GM18907 (cell line): ENCODE measurements at regions not wholly inside any gene's neighbourhood (a gene's known extent, or its start where the extent isn't known, plus 50 kb on each side); places are given as distances from the start of the nearest gene placed in this dataset.
"Not testable (repeated sequence)": the region's sequence is repeated elsewhere in the genome, so short reads cannot be mapped to it uniquely, and the experiment has no call there.

Experiments
- ATAC-seq: cut with Tn5 transposase; IDR thresholded peaks from one replicate; pipeline ENCODE4 v1.9.1; 2021; ENCODE audit warnings: mild to moderate bottlenecking, moderate library complexity; ENCODE audit not compliant: unreplicated experiment

DNA sequence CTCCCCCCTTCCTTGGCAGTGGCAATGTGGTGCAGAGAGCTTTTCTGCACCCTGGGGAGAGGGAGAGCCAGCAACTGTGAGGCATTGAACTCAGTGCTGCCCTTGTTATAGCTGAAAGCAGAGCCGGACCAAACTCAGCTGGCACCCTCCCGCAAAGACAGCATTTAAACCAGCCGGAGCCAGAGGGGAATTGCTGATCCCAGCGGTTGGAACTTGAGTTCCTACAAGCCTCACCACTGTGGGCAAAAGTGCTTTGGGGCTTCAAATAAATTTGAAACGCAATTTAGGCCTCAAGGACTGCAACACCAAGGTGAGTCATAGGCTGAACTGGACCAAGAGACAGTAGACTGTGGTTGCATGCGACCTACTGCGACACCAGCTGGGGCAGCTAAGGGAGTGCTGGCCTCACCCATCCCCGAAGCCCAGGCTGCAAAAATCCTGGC lies 207.6 kb upstream of the CDKN2B start:
- no peak for ATAC-seq

DNA sequence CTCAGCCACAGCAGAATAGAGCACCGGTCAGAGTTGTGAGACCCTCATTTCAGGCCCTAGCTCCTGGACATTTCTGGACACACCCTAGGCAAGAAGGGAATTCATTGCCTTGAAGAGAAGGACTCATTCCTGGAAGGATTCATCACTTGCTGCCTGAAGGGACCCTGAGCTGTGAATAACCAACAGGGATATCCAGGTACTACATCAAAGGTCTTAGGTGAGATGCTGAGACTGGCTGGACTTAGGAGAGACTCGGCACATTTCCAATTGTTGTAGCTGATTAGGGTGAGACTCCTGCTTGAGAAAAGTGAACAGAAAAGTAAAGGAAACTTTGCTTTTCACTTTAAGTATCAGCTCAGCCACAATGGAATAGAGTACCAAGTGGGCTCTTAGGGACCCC lies 208.1 kb upstream of the CDKN2B start:
- ATAC-seq, result no peak

DNA sequence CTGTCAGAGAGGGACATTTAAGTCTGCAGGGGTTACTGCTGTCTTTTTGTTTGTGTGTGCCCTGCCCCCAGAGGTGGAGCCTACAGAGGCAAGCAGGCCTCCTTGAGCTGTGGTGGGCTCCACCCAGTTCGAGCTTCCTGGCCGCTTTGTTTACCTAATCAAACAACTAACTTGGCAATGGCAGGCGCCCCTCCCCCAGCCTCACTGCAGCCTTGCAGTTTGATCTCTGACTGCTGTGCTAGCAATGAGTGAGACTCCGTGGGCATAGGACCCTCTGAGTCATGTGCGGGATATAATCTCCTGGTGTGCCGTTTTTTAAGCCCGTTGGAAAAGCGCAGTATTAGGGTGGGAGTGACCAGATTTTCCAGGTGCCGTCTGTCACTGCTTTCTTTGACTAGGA lies 216.8 kb upstream of the CDKN2B start:
- ATAC-seq, result not testable (repeated sequence)

DNA sequence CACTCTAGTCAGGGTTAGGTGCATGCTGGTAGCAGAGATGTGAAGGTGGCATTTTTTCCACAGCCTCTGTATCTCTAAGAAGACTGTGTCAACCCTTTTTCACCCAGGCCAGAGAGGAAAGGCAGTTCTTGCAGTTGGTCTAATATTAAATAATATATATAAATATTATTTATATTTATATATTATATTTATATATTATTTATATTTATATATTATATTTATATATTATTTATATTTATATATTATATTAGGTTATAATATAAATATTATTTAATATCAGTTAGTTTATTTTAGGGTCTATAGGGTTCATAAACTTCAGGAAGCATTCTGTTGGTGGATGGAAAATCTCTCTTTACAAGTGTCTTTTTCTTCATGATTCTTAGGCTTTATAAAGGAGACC lies 218.6 kb upstream of the DMRTA1 start:
- no peak for ATAC-seq

- no peak for ATAC-seq
These were observed 218.1 kb upstream of the DMRTA1 start for GRCh38 chr9:22228542-22228941.

GRCh38 chr9:22229069-22229468 lies 217.6 kb upstream of the DMRTA1 start:
- no peak for ATAC-seq

GRCh38 chr9:22231309-22231708 lies 215.3 kb upstream of the DMRTA1 start:
- ATAC-seq, result not testable (repeated sequence)

DNA sequence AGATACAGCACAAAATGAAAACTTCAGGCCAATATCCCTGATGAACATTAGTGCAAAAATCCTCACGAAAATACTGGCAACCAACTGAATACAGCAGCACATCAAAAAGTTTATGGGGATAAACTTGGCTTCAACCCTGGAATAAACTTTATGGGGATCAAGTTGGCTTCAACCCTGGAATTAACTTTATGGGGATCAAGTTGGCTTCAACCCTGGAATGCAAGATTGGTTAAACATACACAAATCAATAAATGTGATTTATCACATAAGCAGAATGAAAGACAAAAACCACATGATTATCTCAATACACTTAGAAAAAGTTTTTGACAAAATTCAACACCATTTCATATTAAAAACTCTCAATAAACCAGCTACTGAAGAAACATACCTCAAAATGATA lies 213.7 kb upstream of the DMRTA1 start:
- no peak for ATAC-seq

- no peak for ATAC-seq
These were observed 208.9 kb upstream of the DMRTA1 start for GRCh38 chr9:22237497-22238363.

DNA sequence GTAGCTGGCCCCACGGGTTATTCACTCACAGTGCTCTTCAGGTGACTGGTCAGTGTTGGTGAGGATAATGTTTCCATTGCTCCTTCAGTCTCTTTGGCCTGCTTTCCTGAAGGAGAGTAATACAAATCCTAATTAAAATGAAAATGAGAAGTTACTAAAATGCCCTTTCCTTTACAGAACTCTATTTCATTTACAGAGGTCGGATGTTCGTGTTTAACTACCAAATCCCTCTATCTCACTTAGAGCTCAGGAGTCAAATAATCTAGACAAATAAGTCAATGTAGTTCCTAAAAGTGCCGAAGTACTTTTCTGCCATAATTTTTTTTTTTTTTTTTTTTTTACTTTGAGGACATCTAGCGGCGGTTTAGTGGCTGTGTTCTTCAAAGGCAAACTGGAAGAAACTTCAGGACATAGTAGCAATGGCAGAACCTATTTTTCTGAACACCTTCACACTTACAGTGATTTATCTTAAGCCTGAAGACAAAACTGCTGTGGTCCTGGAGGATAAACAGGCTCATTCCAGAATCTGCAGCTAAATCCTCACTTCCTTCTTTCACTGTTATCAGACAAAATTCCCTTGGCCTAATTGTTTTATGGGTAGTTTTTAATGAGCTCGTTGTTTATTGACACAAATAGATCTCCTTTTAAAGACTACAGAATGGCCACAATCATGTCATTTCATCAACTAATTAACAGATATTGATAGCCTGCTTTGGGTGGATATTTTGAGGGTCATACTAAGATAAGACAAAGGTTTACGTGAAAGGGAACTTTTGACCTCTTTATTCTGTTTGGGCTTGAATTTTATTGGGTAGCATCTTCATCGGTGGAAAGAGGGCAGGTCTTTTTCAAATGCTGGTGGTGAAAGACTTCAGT lies 207.6 kb upstream of the DMRTA1 start:
- ATAC-seq, result no peak

DNA sequence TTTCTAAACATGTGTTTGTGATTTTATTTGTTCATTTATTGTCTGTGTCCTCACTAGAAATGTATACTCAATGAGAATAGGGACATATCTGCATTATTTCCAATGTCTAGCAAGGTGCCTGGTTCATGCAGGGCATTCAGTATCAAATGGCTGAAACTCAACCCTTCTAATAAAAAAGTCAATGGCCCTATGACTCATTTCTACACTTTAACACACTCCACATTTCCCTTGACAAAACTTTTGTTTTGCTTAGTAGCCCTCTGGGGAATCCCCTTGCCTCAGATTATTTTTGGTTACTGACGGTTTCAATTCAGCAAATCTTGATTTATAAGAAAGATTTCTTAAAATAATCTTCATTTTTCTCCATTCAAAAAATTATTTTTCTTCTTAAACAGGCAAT lies 206.0 kb upstream of the DMRTA1 start:
- ATAC-seq, result peak; percentile 86

- no peak for ATAC-seq
These were observed 205.6 kb upstream of the DMRTA1 start for GRCh38 chr9:22241024-22241423.

- no peak for ATAC-seq
These were observed 205.0 kb upstream of the DMRTA1 start for GRCh38 chr9:22241611-22242010.

GRCh38 chr9:22244139-22245011 lies 202.2 kb upstream of the DMRTA1 start:
- peak; percentile 59 for ATAC-seq

DNA sequence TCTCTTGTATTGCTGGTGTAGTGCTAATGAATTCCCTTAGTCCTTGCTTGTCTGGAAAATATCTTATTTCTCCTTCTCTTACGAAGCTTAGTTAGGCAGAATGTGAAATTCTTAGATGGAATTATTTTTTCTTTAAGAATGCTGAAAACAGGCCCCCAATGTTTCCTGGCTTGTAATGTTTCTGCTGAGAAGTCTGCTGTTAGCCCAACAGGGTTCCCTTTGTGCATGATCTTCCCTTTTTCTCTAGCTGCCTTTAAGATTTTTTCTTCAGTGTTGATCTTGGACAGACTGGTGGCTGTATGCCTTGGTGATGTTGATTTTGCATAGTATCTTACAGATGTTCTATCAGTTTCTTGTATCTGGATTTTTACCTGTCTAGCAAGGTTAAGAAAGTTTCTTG lies 191.3 kb upstream of the DMRTA1 start:
- ATAC-seq, result no peak

DNA sequence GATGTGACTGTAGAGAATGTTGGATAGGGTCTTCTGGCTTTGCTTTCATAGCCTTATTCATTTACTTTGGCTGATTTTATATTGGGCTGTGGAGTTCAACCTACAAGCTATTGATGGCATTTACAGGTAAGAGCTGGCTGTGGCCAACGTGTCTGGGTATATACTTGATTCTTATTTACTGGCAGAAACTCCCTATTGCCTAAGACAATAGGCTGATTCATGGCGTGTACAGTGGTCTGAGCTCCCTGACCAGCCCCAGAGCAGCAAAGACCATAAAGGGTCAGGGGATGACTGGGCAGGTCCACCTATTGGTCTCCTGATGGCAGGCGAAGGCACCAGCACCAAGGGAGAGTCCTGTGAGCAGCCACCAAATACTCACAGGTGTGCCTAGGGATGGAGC lies 190.2 kb upstream of the DMRTA1 start:
- ATAC-seq, result no peak

DNA sequence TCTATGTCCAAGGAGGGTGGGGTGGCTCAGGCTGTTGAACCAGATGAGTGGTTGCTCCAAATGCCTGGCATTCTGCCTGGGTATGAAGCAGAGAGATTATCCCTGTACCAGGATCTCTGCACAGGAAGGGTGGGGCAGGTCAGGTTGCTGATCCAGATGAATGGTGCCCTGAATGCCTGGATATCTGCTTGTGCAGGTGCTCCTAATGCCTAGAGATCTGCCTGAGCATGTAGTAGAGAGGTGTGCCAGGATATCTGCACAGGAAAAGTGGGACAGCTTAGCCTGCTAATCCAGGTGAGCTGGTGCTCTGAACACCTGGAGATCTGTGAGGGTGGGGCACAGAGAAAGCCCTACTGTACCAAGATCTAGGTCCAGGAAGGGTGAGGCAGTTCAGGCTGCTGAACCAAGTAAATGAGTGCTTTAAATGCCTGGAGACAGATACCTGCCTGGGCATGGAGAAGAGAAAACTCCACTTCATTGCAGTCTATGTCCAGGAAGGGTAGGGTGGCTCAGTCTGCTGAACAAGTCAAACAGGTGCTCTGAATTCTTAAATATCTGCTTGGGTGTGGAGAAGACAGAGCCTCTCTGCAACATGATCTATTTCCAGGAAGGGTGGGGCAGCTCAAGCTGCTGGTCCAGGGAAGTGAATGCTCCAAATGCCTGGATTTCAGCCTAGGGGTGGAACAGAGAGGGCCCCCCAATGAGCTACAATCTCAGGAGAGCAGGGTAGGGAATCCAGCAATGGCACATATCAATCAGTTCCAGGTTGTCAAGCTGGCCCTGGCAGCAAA lies 189.4 kb upstream of the DMRTA1 start:
- no peak for ATAC-seq

GRCh38 chr9:22265038-22265437 lies 181.6 kb upstream of the DMRTA1 start:
- no peak for ATAC-seq

GRCh38 chr9:22265534-22265933 lies 181.1 kb upstream of the DMRTA1 start:
- no peak for ATAC-seq

GRCh38 chr9:22274477-22274876 lies 172.1 kb upstream of the DMRTA1 start:
- no peak for ATAC-seq
